ENCODE measurements at regions not wholly inside any gene's neighbourhood (a gene's known extent, or its start where the extent isn't known, plus 50 kb on each side); places are given as distances from the start of the nearest gene placed in this dataset.

DNA sequence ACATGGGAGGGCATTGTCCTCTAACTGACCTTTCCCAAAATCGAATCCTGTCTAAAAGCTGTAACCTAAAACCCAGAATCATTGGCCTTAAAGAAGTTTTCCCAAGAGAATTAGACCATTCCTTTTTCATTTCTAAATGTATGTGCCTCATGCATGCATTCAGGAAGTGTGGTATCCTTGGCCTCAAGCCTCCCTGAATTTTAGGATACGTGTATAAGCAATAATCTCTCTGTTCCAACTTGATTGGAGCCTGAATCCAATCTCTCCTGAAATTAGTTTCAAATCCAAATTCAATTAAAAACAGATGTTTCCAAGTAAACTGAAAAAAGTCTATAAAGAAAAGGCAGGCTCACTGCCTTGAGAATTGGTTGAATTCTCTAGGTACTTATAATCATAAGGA is 86.0 kb upstream of the VEPH1 start (continued):
- TF ChIP-seq, protein P1, sequence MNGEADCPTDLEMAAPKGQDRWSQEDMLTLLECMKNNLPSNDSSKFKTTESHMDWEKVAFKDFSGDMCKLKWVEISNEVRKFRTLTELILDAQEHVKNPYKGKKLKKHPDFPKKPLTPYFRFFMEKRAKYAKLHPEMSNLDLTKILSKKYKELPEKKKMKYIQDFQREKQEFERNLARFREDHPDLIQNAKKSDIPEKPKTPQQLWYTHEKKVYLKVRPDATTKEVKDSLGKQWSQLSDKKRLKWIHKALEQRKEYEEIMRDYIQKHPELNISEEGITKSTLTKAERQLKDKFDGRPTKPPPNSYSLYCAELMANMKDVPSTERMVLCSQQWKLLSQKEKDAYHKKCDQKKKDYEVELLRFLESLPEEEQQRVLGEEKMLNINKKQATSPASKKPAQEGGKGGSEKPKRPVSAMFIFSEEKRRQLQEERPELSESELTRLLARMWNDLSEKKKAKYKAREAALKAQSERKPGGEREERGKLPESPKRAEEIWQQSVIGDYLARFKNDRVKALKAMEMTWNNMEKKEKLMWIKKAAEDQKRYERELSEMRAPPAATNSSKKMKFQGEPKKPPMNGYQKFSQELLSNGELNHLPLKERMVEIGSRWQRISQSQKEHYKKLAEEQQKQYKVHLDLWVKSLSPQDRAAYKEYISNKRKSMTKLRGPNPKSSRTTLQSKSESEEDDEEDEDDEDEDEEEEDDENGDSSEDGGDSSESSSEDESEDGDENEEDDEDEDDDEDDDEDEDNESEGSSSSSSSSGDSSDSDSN (IDR thresholded peaks at IDR 0.05; ENCODE audit: borderline replicate concordance in 1 of 2, low read depth in 2 of 2, low read length in 2 of 2), result no peak
- TF ChIP-seq ZKSCAN3 (CRISPR knock-in tag; IDR thresholded peaks at IDR 0.05), result no peak
- no peak for TF ChIP-seq SAFB (IDR thresholded peaks at IDR 0.05; ENCODE audit: borderline replicate concordance, low read depth, low read length)

DNA sequence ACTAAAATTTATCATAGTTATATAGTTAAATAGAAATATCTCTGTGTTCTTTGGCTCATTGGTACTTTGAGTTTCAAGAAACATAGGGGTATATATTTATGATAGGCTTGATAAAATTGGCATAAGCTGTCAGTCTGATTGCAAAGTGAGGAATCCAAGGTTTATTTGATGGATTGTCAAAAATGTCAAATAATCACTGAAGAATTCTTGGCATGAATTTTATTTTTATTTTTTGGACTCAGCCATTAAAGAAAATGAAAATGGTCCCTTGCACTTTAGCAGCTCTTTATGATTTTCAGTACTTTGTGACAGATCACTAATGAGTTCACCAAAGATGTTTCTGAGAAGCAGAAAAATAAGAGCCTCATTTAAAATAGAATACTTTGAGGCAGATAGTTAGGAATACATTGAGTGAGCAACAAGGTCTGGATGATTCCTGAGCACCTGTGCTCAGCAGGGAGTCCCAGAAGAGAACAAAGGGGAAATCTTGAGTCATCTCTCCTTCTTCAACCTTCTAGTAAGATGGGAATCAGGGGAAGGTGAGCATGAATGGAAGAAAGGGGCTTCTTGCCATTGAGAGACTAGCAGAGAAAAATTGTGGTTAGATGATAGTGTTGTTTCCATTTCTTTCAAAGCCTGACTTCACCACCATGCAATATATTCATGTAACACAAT is 85.3 kb upstream of the VEPH1 start:
- Histone ChIP-seq H3K4me1 (replicated peaks in 1 of 2; ENCODE audit: control insufficient read depth in 2 of 2, insufficient read depth in 2 of 2, low read length in 2 of 2) (no peaks in the 10 kb centered on the region), H3K27me3 (ENCODE audit: control insufficient read depth in 2 of 2, insufficient read depth in 2 of 2, low read length in 2 of 2) (no peaks in the 10 kb centered on the region), H4K20me1 (replicated peaks; ENCODE audit: control insufficient read depth, insufficient read depth, low read length) (no peaks in the 10 kb centered on the region), H3K9me3 (replicated peaks; ENCODE audit: control insufficient read depth, insufficient read depth, low read depth, low read length) (no peaks in the 10 kb centered on the region), H3K9me1 (ENCODE audit: control insufficient read depth, insufficient read depth, low read length) (no peaks in the 10 kb centered on the region), H3K9ac (ENCODE audit: insufficient read depth in 1 of 2, low read depth in 2 of 2, low read length in 2 of 2) (no peak overlapping the region), H3K4me2 (ENCODE audit: insufficient read depth, low read length) (no peak overlapping the region), H3K36me3 (ENCODE audit: control insufficient read depth, insufficient read depth, low read length) (no peaks in the 10 kb centered on the region), H3K79me2 (ENCODE audit: control insufficient read depth, insufficient read depth, low read length) (no peaks in the 10 kb centered on the region), H3K27ac (ENCODE audit: extremely low read depth, low read depth, low read length) (no peak overlapping the region), H2AFZ (ENCODE audit: low read depth, low read length) (no peak overlapping the region), H3K4me3 (no peak overlapping the region)
- ChIA-PET POLR2A (no interaction called here), CTCF (ENCODE audit: low intra/inter-chr PET ratio) (no interaction called here)
- no TSS peak for BruUV-seq (replicated peaks)
- no peak for DNase-seq (ENCODE audit: extremely low read depth in 1 of 4, low spot score in 3 of 4)
- FAIRE-seq, result no peak
- in situ Hi-C loops (cut with MboI), result no loop called here
- intact Hi-C loops (cut with micrococcal nuclease), result no loop called here
- no peak for ATAC-seq
- TF ChIP-seq DPF2 (IDR thresholded peaks at IDR 0.05) (no peak), HEY1 (CRISPR knock-in tag; IDR thresholded peaks at IDR 0.05; ENCODE audit: borderline replicate concordance) (no peak), ZNF586 (CRISPR knock-in tag; conservative IDR thresholded peaks at IDR 0.05) (no peak), CCNT2 (IDR thresholded peaks at IDR 0.05; ENCODE audit: borderline replicate concordance, extremely low read depth, insufficient read length, low read depth, low read length) (no peak), TCF7L2 (IDR thresholded peaks at IDR 0.05; ENCODE audit: low read depth, low read length) (no peak), NR2C1 (IDR thresholded peaks at IDR 0.05) (no peak), NR2C1 (tag; IDR thresholded peaks at IDR 0.05) (no peak), ZNF146 (CRISPR knock-in tag; IDR thresholded peaks at IDR 0.05; ENCODE audit: unreplicated experiment) (no peak), CHD4 (IDR thresholded peaks at IDR 0.05; ENCODE audit: insufficient read depth, insufficient replicate concordance, low read depth, low read length, poor library complexity, severe bottlenecking) (no peak), TFAM (CRISPR knock-in tag; conservative IDR thresholded peaks at IDR 0.05) (no peak)
- TF ChIP-seq, protein P2, sequence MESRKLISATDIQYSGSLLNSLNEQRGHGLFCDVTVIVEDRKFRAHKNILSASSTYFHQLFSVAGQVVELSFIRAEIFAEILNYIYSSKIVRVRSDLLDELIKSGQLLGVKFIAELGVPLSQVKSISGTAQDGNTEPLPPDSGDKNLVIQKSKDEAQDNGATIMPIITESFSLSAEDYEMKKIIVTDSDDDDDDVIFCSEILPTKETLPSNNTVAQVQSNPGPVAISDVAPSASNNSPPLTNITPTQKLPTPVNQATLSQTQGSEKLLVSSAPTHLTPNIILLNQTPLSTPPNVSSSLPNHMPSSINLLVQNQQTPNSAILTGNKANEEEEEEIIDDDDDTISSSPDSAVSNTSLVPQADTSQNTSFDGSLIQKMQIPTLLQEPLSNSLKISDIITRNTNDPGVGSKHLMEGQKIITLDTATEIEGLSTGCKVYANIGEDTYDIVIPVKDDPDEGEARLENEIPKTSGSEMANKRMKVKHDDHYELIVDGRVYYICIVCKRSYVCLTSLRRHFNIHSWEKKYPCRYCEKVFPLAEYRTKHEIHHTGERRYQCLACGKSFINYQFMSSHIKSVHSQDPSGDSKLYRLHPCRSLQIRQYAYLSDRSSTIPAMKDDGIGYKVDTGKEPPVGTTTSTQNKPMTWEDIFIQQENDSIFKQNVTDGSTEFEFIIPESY (CRISPR knock-in tag; IDR thresholded peaks at IDR 0.05), result no peak
- TF ChIP-seq, protein P3, sequence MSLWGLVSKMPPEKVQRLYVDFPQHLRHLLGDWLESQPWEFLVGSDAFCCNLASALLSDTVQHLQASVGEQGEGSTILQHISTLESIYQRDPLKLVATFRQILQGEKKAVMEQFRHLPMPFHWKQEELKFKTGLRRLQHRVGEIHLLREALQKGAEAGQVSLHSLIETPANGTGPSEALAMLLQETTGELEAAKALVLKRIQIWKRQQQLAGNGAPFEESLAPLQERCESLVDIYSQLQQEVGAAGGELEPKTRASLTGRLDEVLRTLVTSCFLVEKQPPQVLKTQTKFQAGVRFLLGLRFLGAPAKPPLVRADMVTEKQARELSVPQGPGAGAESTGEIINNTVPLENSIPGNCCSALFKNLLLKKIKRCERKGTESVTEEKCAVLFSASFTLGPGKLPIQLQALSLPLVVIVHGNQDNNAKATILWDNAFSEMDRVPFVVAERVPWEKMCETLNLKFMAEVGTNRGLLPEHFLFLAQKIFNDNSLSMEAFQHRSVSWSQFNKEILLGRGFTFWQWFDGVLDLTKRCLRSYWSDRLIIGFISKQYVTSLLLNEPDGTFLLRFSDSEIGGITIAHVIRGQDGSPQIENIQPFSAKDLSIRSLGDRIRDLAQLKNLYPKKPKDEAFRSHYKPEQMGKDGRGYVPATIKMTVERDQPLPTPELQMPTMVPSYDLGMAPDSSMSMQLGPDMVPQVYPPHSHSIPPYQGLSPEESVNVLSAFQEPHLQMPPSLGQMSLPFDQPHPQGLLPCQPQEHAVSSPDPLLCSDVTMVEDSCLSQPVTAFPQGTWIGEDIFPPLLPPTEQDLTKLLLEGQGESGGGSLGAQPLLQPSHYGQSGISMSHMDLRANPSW (CRISPR knock-in tag; IDR thresholded peaks at IDR 0.05), result no peak
